ENCODE measurements at regions not wholly inside any gene's neighbourhood (a gene's known extent, or its start where the extent isn't known, plus 50 kb on each side); places are given as distances from the start of the nearest gene placed in this dataset.

DNA sequence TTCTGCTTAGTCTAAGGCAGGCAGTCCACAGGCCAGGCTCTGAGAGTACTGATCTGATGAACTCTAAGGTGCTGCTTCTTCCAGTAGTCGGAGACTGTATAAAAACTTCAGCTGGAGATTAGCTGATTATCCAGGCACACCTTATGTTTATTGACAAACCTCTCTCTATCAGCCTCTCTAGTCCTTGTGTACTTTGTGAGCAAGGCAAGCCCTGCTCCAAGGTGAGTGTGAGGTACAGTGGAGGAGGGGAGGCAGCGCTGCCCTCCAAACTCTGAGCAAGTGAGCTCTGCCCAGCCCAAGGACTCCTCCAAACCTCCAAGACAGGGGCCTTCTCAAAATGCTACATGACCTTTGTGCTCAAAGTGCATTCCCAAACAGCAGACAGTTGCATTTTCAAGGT is 95.9 kb upstream of the CDKN3 start:
- TF ChIP-seq, protein P1, sequence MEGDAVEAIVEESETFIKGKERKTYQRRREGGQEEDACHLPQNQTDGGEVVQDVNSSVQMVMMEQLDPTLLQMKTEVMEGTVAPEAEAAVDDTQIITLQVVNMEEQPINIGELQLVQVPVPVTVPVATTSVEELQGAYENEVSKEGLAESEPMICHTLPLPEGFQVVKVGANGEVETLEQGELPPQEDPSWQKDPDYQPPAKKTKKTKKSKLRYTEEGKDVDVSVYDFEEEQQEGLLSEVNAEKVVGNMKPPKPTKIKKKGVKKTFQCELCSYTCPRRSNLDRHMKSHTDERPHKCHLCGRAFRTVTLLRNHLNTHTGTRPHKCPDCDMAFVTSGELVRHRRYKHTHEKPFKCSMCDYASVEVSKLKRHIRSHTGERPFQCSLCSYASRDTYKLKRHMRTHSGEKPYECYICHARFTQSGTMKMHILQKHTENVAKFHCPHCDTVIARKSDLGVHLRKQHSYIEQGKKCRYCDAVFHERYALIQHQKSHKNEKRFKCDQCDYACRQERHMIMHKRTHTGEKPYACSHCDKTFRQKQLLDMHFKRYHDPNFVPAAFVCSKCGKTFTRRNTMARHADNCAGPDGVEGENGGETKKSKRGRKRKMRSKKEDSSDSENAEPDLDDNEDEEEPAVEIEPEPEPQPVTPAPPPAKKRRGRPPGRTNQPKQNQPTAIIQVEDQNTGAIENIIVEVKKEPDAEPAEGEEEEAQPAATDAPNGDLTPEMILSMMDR (IDR thresholded peaks at IDR 0.05), result no peak
- TF ChIP-seq POLR2A (IDR thresholded peaks at IDR 0.05) (no peak), POLR2AphosphoS5 (IDR thresholded peaks at IDR 0.05) (no peak)
